ENCODE measurements at regions not wholly inside any gene's neighbourhood (a gene's known extent, or its start where the extent isn't known, plus 50 kb on each side); places are given as distances from the start of the nearest gene placed in this dataset.

GRCh38 chr13:58318495-58319167 is 687.1 kb downstream of the PCDH17 start:
- TF ChIP-seq, protein P1, sequence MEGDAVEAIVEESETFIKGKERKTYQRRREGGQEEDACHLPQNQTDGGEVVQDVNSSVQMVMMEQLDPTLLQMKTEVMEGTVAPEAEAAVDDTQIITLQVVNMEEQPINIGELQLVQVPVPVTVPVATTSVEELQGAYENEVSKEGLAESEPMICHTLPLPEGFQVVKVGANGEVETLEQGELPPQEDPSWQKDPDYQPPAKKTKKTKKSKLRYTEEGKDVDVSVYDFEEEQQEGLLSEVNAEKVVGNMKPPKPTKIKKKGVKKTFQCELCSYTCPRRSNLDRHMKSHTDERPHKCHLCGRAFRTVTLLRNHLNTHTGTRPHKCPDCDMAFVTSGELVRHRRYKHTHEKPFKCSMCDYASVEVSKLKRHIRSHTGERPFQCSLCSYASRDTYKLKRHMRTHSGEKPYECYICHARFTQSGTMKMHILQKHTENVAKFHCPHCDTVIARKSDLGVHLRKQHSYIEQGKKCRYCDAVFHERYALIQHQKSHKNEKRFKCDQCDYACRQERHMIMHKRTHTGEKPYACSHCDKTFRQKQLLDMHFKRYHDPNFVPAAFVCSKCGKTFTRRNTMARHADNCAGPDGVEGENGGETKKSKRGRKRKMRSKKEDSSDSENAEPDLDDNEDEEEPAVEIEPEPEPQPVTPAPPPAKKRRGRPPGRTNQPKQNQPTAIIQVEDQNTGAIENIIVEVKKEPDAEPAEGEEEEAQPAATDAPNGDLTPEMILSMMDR (IDR thresholded peaks at IDR 0.05) = no peak
- no peak for TF ChIP-seq POLR2A (IDR thresholded peaks at IDR 0.05)
